ENCODE measurements at regions not wholly inside any gene's neighbourhood (a gene's known extent, or its start where the extent isn't known, plus 50 kb on each side); places are given as distances from the start of the nearest gene placed in this dataset.

DNA sequence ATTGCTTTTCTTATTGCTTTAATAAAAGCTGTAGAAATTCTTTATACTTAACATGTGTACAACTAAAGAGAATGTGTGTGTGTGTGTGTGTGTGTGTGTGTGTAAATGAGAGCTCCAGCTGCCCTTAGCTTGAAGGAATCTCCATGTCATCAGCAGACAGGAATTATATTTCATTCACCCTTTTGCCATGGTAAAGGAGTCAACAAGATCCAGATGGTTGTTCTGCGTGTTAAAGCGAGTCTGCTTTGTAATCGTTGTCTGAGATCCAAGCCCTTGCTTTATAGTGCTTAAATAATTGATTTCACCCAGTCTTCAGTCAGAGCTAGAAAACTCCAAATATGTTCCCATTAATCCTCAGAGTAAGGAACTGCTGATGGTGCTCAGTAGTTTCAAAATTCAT lies 285.5 kb downstream of the PDGFC start:
- no peak for TF ChIP-seq SMC3 (IDR thresholded peaks at IDR 0.05; ENCODE audit: low read depth, low read length)
- TF ChIP-seq, protein P1, sequence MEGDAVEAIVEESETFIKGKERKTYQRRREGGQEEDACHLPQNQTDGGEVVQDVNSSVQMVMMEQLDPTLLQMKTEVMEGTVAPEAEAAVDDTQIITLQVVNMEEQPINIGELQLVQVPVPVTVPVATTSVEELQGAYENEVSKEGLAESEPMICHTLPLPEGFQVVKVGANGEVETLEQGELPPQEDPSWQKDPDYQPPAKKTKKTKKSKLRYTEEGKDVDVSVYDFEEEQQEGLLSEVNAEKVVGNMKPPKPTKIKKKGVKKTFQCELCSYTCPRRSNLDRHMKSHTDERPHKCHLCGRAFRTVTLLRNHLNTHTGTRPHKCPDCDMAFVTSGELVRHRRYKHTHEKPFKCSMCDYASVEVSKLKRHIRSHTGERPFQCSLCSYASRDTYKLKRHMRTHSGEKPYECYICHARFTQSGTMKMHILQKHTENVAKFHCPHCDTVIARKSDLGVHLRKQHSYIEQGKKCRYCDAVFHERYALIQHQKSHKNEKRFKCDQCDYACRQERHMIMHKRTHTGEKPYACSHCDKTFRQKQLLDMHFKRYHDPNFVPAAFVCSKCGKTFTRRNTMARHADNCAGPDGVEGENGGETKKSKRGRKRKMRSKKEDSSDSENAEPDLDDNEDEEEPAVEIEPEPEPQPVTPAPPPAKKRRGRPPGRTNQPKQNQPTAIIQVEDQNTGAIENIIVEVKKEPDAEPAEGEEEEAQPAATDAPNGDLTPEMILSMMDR (conservative IDR thresholded peaks at IDR 0.05; ENCODE audit: low read depth, low read length): no peak
- no peak for TF ChIP-seq MAFK (IDR thresholded peaks at IDR 0.05; ENCODE audit: low read depth, low read length)
- TF ChIP-seq POLR2A (IDR thresholded peaks at IDR 0.05; ENCODE audit: low read depth, low read length): no peak
- TF ChIP-seq CEBPB (IDR thresholded peaks at IDR 0.05; ENCODE audit: low read depth, low read length): no peak
